K562 (cell line): ENCODE measurements at regions not wholly inside any gene's neighbourhood (a gene's known extent, or its start where the extent isn't known, plus 50 kb on each side); places are given as distances from the start of the nearest gene placed in this dataset.

ENCODE experiments used
- ATAC-seq: fragments of 200-7000 bp; cut with Tn5 transposase; 3 replicates; pipeline ENCODE4 v1.9.1; 2020; ENCODE audit warnings: moderate library complexity
- BruUV-seq: library from RNA; stranded (reverse); fragments of 400-500 nt; replicated peaks from 2 replicates; lab custom pipeline; 2021; lab: Mats Ljungman, UMichigan
- CTCF ChIA-PET: fragments of 300-600 bp; formaldehyde crosslinking; extraction: SDS; loops from one replicate; lab custom pipeline; 2021; ENCODE audit warnings: low intra/inter-chr PET ratio; lab: Yijun Ruan, JAX
- POLR2A ChIA-PET: fragments of 300-600, 350-650 bp; sonication (Branson Sonifier 250); formaldehyde crosslinking; extraction: SDS; loops from one replicate; lab custom pipeline; 2021; ENCODE audit warnings: antibody characterized with exemption, inconsistent platforms; lab: Yijun Ruan, JAX
- DNase-seq, 4 experiments: peaks; one replicate each; pipeline versions ENCODE4 v3.0.0 to v3.0.0-alpha.2; 2011 to 2018; ENCODE audit warnings: low spot score in 3 of 4, mixed read lengths in 3 of 4; ENCODE audit errors: extremely low read depth in 1 of 4
- FAIRE-seq: peaks from 2 replicates; lab custom pipeline; 2011; peaks lifted over from hg19 to GRCh38; lab: Jason Lieb, UNC
- H2AFZ ChIP-seq: 2 replicates; pipeline ENCODE4 v1.6.0; 2011; ENCODE audit warnings: low read depth, low read length, control low read depth, inconsistent platforms
- H3K27ac ChIP-seq: fragments of 200-600 bp; 3 replicates; pipeline ENCODE4 v1.8.0; 2011; ENCODE audit warnings: low read depth, mild to moderate bottlenecking, control low read depth, inconsistent platforms, low read length, moderate library complexity, mixed read lengths; ENCODE audit errors: extremely low read depth
- H3K27me3 ChIP-seq, 2 experiments: fragments of 300-600 bp in 1 of 2; 2 replicates in 1 of 2; 3 replicates in 1 of 2; pipeline versions ENCODE4 v1.6.0 to v1.8.0; 2011; ENCODE audit warnings: inconsistent platforms in 2 of 2, low read length in 2 of 2, mild to moderate bottlenecking in 1 of 2, mixed read lengths in 1 of 2, moderate library complexity in 1 of 2; ENCODE audit not compliant: control insufficient read depth in 2 of 2, insufficient read depth in 2 of 2
- H3K36me3 ChIP-seq: fragments of 300-600 bp; 3 replicates; pipeline ENCODE4 v1.8.0; 2011; ENCODE audit warnings: mild to moderate bottlenecking, low read length, inconsistent platforms; ENCODE audit not compliant: control insufficient read depth, insufficient read depth
- H3K4me1 ChIP-seq, 2 experiments: fragments of 200-600 bp in 1 of 2; replicated peaks in 1 of 2; 2 replicates in 1 of 2; 3 replicates in 1 of 2; pipeline versions ENCODE4 v1.5.1 to v1.8.0; 2011; ENCODE audit warnings: inconsistent platforms in 2 of 2, low read length in 2 of 2, mild to moderate bottlenecking in 1 of 2, mixed read lengths in 1 of 2, moderate library complexity in 1 of 2; ENCODE audit not compliant: control insufficient read depth in 2 of 2, insufficient read depth in 2 of 2
- H3K4me2 ChIP-seq: 2 replicates; pipeline ENCODE4 v1.6.1; 2011; ENCODE audit warnings: low read length, control low read depth, inconsistent platforms, mixed read lengths; ENCODE audit not compliant: insufficient read depth
- H3K4me3 ChIP-seq: fragments of 200-600 bp; sonication (generic), shearing (Covaris generic); 2 replicates; pipeline ENCODE4 v1.5.1; 2016; ENCODE audit warnings: control low read depth, inconsistent platforms
- H3K79me2 ChIP-seq: fragments of 200-600 bp; 3 replicates; pipeline ENCODE4 v1.8.0; 2011; ENCODE audit warnings: low read length, inconsistent platforms; ENCODE audit not compliant: control insufficient read depth, insufficient read depth
- H3K9ac ChIP-seq, 2 experiments: 2 replicates each; pipeline versions ENCODE4 v1.6.0 to v1.6.1; 2011; ENCODE audit warnings: low read depth in 2 of 2, low read length in 2 of 2, control low read depth in 1 of 2, inconsistent platforms in 1 of 2, mild to moderate bottlenecking in 1 of 2, mixed read lengths in 1 of 2; ENCODE audit not compliant: insufficient read depth in 1 of 2
- H3K9me1 ChIP-seq: one replicate; pipeline ENCODE4 v1.6.0; 2011; ENCODE audit warnings: inconsistent platforms, mild to moderate bottlenecking, low read length, moderate library complexity; ENCODE audit not compliant: control insufficient read depth, insufficient read depth
- H3K9me3 ChIP-seq: replicated peaks from 2 replicates; pipeline ENCODE4 v1.5.1; 2011; ENCODE audit warnings: low read depth, low read length, inconsistent platforms; ENCODE audit not compliant: control insufficient read depth, insufficient read depth
- H4K20me1 ChIP-seq: replicated peaks from 2 replicates; pipeline ENCODE4 v1.6.1; 2011; ENCODE audit warnings: low read length, inconsistent platforms, mixed read lengths; ENCODE audit not compliant: control insufficient read depth, insufficient read depth
- DMBX1 ChIP-seq: fragments of 250-450 bp; sonication (Bioruptor Pico); IDR thresholded peaks from 2 replicates; pipeline ENCODE4 v1.8.0; 2022; ENCODE audit warnings: inconsistent platforms, mild to moderate bottlenecking, moderate library complexity, borderline replicate concordance
- POLR2AphosphoS5 ChIP-seq: IDR thresholded peaks from 2 replicates; pipeline ENCODE4 v1.6.1; 2011; ENCODE audit warnings: mild to moderate bottlenecking, low read depth, low read length, moderate library complexity; ENCODE audit not compliant: control insufficient read depth, insufficient read depth
- ZBED1 ChIP-seq: IDR thresholded peaks from 2 replicates; pipeline ENCODE4 v1.6.1; 2014
- ZNF384 ChIP-seq: IDR thresholded peaks from 2 replicates; pipeline ENCODE4 v1.6.1; 2012; ENCODE audit warnings: low read depth, low read length, improper control_type of control experiment
- in situ Hi-C: fragments of 300-500 bp; cut with MboI; formaldehyde crosslinking; loops from 4 replicates; pipeline ENCODE4 v1.15.0; 2018; ENCODE audit warnings: inconsistent platforms, mixed read lengths
- intact Hi-C: fragments of 100-400 bp; cut with micrococcal nuclease; formaldehyde crosslinking; loops from 2 replicates; pipeline ENCODE4 v1.14.2; 2022
- TF ChIP-seq, protein P1 (sequence below): sonication (generic); formaldehyde crosslinking; IDR thresholded peaks from 2 replicates; pipeline ENCODE4 v1.8.0; 2023; ENCODE audit warnings: missing genetic modification reagents, mild to moderate bottlenecking, borderline replicate concordance
- TF ChIP-seq, protein P2 (sequence below): fragments of 250-450 bp; sonication (Bioruptor Pico); IDR thresholded peaks from 2 replicates; pipeline ENCODE4 v1.4.0; 2020
- TF ChIP-seq, protein P3 (sequence below): fragments of 250-450 bp; sonication (Bioruptor Pico); IDR thresholded peaks from 2 replicates; pipeline ENCODE4 v1.9.0; 2021; ENCODE audit warnings: mild to moderate bottlenecking, inconsistent platforms

DNA sequence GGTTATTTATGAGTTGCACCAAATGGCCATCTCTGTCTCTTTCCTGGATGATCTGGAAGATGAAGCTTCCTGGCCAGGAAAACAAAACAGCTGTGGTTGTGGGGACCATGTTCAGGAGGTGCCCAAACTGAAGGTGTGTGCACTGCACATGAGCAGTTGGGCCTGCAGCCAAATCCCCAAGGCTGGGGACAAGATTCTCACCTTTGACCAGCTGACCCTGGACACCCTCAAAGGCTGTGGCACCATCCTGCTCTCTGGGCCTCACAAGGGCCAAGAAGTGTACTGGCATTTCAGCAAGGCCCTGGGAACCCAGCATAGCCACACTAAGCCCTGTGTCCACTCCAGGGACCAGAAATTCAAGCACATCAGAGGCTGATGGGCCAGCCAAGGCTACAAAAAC lies 84.2 kb downstream of the KCNRG start:
- no peaks in the 10 kb centered on the region; a peak in 1 of 5 replicates for H3K4me1 ChIP-seq
- no peak overlapping the region for H2AFZ ChIP-seq
- intact Hi-C loops, result no loop called here
- ATAC-seq, result no peak
- no peaks in the 10 kb centered on the region for H4K20me1 ChIP-seq
- ChIA-PET POLR2A (interaction anchor here (0.7 to 1.4 kb wide), 2 partner anchors 9 to 235 kb away, joined by 3 to 7 read pairs; no protein-coding TSS in a partner anchor), CTCF (no interaction called here)
- no peak overlapping the region for H3K4me3 ChIP-seq
- no peaks in the 10 kb centered on the region for H3K27me3 ChIP-seq
- TF ChIP-seq, protein P1, sequence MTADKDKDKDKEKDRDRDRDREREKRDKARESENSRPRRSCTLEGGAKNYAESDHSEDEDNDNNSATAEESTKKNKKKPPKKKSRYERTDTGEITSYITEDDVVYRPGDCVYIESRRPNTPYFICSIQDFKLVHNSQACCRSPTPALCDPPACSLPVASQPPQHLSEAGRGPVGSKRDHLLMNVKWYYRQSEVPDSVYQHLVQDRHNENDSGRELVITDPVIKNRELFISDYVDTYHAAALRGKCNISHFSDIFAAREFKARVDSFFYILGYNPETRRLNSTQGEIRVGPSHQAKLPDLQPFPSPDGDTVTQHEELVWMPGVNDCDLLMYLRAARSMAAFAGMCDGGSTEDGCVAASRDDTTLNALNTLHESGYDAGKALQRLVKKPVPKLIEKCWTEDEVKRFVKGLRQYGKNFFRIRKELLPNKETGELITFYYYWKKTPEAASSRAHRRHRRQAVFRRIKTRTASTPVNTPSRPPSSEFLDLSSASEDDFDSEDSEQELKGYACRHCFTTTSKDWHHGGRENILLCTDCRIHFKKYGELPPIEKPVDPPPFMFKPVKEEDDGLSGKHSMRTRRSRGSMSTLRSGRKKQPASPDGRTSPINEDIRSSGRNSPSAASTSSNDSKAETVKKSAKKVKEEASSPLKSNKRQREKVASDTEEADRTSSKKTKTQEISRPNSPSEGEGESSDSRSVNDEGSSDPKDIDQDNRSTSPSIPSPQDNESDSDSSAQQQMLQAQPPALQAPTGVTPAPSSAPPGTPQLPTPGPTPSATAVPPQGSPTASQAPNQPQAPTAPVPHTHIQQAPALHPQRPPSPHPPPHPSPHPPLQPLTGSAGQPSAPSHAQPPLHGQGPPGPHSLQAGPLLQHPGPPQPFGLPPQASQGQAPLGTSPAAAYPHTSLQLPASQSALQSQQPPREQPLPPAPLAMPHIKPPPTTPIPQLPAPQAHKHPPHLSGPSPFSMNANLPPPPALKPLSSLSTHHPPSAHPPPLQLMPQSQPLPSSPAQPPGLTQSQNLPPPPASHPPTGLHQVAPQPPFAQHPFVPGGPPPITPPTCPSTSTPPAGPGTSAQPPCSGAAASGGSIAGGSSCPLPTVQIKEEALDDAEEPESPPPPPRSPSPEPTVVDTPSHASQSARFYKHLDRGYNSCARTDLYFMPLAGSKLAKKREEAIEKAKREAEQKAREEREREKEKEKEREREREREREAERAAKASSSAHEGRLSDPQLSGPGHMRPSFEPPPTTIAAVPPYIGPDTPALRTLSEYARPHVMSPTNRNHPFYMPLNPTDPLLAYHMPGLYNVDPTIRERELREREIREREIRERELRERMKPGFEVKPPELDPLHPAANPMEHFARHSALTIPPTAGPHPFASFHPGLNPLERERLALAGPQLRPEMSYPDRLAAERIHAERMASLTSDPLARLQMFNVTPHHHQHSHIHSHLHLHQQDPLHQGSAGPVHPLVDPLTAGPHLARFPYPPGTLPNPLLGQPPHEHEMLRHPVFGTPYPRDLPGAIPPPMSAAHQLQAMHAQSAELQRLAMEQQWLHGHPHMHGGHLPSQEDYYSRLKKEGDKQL (CRISPR knock-in tag), result no peak
- TF ChIP-seq ZBED1 (no peak), POLR2AphosphoS5 (no peak), DMBX1 (CRISPR knock-in tag) (no peak), ZNF384 (no peak)
- TF ChIP-seq, protein P2, sequence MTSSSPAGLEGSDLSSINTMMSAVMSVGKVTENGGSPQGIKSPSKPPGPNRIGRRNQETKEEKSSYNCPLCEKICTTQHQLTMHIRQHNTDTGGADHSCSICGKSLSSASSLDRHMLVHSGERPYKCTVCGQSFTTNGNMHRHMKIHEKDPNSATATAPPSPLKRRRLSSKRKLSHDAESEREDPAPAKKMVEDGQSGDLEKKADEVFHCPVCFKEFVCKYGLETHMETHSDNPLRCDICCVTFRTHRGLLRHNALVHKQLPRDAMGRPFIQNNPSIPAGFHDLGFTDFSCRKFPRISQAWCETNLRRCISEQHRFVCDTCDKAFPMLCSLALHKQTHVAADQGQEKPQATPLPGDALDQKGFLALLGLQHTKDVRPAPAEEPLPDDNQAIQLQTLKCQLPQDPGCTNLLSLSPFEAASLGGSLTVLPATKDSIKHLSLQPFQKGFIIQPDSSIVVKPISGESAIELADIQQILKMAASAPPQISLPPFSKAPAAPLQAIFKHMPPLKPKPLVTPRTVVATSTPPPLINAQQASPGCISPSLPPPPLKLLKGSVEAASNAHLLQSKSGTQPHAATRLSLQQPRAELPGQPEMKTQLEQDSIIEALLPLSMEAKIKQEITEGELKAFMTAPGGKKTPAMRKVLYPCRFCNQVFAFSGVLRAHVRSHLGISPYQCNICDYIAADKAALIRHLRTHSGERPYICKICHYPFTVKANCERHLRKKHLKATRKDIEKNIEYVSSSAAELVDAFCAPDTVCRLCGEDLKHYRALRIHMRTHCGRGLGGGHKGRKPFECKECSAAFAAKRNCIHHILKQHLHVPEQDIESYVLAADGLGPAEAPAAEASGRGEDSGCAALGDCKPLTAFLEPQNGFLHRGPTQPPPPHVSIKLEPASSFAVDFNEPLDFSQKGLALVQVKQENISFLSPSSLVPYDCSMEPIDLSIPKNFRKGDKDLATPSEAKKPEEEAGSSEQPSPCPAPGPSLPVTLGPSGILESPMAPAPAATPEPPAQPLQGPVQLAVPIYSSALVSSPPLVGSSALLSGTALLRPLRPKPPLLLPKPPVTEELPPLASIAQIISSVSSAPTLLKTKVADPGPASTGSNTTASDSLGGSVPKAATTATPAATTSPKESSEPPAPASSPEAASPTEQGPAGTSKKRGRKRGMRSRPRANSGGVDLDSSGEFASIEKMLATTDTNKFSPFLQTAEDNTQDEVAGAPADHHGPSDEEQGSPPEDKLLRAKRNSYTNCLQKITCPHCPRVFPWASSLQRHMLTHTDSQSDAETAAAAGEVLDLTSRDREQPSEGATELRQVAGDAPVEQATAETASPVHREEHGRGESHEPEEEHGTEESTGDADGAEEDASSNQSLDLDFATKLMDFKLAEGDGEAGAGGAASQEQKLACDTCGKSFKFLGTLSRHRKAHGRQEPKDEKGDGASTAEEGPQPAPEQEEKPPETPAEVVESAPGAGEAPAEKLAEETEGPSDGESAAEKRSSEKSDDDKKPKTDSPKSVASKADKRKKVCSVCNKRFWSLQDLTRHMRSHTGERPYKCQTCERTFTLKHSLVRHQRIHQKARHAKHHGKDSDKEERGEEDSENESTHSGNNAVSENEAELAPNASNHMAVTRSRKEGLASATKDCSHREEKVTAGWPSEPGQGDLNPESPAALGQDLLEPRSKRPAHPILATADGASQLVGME (CRISPR knock-in tag), result no peak
- TF ChIP-seq, protein P3, sequence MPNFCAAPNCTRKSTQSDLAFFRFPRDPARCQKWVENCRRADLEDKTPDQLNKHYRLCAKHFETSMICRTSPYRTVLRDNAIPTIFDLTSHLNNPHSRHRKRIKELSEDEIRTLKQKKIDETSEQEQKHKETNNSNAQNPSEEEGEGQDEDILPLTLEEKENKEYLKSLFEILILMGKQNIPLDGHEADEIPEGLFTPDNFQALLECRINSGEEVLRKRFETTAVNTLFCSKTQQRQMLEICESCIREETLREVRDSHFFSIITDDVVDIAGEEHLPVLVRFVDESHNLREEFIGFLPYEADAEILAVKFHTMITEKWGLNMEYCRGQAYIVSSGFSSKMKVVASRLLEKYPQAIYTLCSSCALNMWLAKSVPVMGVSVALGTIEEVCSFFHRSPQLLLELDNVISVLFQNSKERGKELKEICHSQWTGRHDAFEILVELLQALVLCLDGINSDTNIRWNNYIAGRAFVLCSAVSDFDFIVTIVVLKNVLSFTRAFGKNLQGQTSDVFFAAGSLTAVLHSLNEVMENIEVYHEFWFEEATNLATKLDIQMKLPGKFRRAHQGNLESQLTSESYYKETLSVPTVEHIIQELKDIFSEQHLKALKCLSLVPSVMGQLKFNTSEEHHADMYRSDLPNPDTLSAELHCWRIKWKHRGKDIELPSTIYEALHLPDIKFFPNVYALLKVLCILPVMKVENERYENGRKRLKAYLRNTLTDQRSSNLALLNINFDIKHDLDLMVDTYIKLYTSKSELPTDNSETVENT (CRISPR knock-in tag), result no peak
- H3K36me3 ChIP-seq, result peaks cover 22% of the 10 kb centered on the region
- no peak for DNase-seq
- peaks cover 9% of the 10 kb centered on the region for H3K9me3 ChIP-seq
- H3K9ac ChIP-seq, result no peak overlapping the region
- H3K4me2 ChIP-seq, result no peak overlapping the region
- H3K79me2 ChIP-seq, result peaks cover 84% of the 10 kb centered on the region
- no peak overlapping the region for H3K27ac ChIP-seq
- FAIRE-seq, result no peak
- BruUV-seq, result no TSS peak
- in situ Hi-C loops, result no loop called here
- H3K9me1 ChIP-seq, result no peaks in the 10 kb centered on the region
